ENCODE measurements at regions not wholly inside any gene's neighbourhood (a gene's known extent, or its start where the extent isn't known, plus 50 kb on each side); places are given as distances from the start of the nearest gene placed in this dataset.

- no peak for TF ChIP-seq CTCF (IDR thresholded peaks at IDR 0.05)
- TF ChIP-seq POLR2A (IDR thresholded peaks at IDR 0.05) = no peak
- TF ChIP-seq EP300 (IDR thresholded peaks at IDR 0.05) = no peak
- TF ChIP-seq POLR2AphosphoS5 (IDR thresholded peaks at IDR 0.05) = no peak
These were observed 60.1 kb upstream of the SPDEF start for GRCh38 chr6:34616227-34616585.

Measured in gastroesophageal sphincter (tissue), 3 donors.